D721Med (cell line): ENCODE measurements at regions not wholly inside any gene's neighbourhood (a gene's known extent, or its start where the extent isn't known, plus 50 kb on each side); places are given as distances from the start of the nearest gene placed in this dataset.
"Not testable (repeated sequence)": the region's sequence is repeated elsewhere in the genome, so short reads cannot be mapped to it uniquely, and the experiment has no call there.

Experiments
- DNase-seq: peaks from one replicate; pipeline ENCODE4 v3.0.0; 2011; ENCODE audit warnings: low spot score; ENCODE audit not compliant: insufficient read length
- FAIRE-seq: peaks from 2 replicates; lab custom pipeline; 2011; peaks lifted over from hg19 to GRCh38; lab: Jason Lieb, UNC
- TF ChIP-seq, protein P1 (sequence below): IDR thresholded peaks from 2 replicates; pipeline ENCODE4 v1.5.1; 2012; ENCODE audit warnings: mild to moderate bottlenecking, control low read depth; ENCODE audit not compliant: insufficient read depth; ENCODE audit errors: missing control alignments

DNA sequence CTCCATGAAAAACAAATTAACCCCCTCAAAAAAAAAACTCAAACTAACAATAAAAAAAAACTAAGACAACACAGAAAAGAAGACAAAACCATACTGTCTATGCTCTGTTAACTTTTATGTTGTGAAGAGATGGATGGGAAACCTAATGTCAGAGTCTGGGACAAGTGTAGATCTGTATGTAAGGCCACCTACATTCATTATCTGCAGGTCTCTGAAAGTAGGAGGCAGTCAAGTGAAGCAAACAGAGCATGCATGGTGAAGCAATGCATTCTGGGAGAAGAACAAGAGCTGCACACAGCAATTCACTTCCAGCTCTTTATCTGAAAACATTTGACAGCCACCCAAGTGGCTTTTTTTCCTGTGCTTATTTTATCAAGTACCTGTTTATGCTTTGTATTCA is 452.0 kb downstream of the EPHA7 start:
- FAIRE-seq (no peak), DNase-seq (no peak)
- TF ChIP-seq, protein P1, sequence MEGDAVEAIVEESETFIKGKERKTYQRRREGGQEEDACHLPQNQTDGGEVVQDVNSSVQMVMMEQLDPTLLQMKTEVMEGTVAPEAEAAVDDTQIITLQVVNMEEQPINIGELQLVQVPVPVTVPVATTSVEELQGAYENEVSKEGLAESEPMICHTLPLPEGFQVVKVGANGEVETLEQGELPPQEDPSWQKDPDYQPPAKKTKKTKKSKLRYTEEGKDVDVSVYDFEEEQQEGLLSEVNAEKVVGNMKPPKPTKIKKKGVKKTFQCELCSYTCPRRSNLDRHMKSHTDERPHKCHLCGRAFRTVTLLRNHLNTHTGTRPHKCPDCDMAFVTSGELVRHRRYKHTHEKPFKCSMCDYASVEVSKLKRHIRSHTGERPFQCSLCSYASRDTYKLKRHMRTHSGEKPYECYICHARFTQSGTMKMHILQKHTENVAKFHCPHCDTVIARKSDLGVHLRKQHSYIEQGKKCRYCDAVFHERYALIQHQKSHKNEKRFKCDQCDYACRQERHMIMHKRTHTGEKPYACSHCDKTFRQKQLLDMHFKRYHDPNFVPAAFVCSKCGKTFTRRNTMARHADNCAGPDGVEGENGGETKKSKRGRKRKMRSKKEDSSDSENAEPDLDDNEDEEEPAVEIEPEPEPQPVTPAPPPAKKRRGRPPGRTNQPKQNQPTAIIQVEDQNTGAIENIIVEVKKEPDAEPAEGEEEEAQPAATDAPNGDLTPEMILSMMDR = no peak

- TF ChIP-seq, protein P1 = no peak
- DNase-seq = no peak
- FAIRE-seq = peak; percentile 79
Measured at GRCh38 chr6:92962846-92963245, 456.5 kb downstream of the EPHA7 start.

GRCh38 chr6:92952111-92952510 is 467.2 kb downstream of the EPHA7 start:
- not testable (repeated sequence) for DNase-seq, FAIRE-seq

DNA sequence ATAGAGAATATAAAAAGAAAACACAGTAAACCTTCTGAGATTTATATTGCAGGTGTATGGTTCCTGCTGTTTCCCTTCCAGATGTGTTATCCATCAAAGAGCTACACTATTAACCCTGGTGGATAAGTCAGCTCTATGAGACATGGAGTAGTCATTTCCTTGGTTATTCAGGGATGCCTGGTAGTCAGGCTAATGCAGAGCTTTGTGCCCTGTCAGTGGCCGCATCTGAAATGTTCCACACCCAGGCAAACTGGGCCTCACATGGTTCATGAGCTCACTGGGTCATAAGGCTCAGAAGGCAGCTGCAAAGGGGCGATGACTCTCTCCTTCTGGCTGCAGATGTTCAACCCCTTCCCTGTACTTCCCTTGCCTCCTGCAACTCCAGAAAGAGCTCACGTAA is 473.6 kb downstream of the EPHA7 start:
- FAIRE-seq = no peak
- DNase-seq = no peak
- TF ChIP-seq, protein P1 = no peak

DNA sequence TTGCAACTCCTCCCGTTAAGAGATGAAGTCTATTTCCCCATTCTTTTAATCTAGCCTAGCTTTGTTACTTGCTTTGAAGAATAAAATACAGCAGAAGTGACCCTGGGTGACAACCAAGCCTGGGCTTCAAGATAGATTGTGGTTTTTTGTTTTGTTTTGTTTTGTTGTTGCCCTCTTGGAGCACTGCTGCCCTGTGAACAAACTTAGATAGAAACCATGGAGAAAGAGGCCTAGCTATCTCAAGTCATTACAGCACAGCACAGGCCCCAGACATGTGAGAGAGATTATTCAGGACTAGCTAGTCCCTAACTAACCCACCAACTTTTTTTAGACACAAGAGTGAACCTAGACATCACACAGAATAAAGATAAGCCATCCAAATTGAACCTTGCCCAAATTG is 475.2 kb downstream of the EPHA7 start:
- DNase-seq (no peak), FAIRE-seq (no peak)
- TF ChIP-seq, protein P1 = no peak

DNA sequence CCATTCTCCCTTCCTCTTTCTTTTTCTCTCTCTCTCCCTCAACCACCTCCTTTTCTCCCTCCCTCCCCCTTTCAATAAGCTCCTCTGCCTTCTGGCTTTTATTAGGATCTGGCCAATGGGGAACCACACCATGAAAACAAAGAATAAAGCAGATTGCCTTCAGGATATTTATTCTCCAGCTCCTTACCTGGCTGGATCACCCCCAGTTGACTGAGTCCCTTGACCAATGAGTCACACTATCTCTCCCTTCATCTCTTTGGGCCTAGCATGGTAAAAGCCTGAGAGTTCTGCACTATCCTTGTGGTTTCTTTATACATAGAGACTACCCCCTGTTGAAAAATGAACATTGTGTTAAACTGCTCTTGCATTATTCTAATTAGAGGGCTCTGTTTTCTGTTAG is 476.8 kb downstream of the EPHA7 start:
- TF ChIP-seq, protein P1 = no peak
- DNase-seq (no peak), FAIRE-seq (no peak)

- DNase-seq (no peak), FAIRE-seq (no peak)
- TF ChIP-seq, protein P1 = no peak
Measured at GRCh38 chr6:92934625-92935024, 484.7 kb downstream of the EPHA7 start.

GRCh38 chr6:92930171-92930570 is 489.2 kb downstream of the EPHA7 start:
- FAIRE-seq (no peak), DNase-seq (no peak)
- TF ChIP-seq, protein P1 = no peak
